CD14-positive monocyte (primary cell): ENCODE measurements at regions not wholly inside any gene's neighbourhood (a gene's known extent, or its start where the extent isn't known, plus 50 kb on each side); places are given as distances from the start of the nearest gene placed in this dataset.

Experiments used
- DNase-seq, 3 donors: peaks; one replicate each; pipeline ENCODE4 v3.0.0-alpha.2; 2011 to 2022
- H2AFZ ChIP-seq: 2 replicates; pipeline ENCODE4 v1.6.0; 2012; ENCODE audit warnings: mild to moderate bottlenecking, low read depth, low read length, inconsistent platforms; ENCODE audit not compliant: insufficient read depth, poor library complexity, severe bottlenecking
- H3K27ac ChIP-seq, 2 donors: 1 replicate in 1 of 2; 2 replicates in 1 of 2; pipeline ENCODE4 v1.5.1; 2012 to 2013; ENCODE audit warnings: low read length in 2 of 2, control low read depth in 1 of 2, inconsistent platforms in 1 of 2, low read depth in 1 of 2, mild to moderate bottlenecking in 1 of 2
- H3K27me3 ChIP-seq, 2 donors: one replicate each; pipeline versions ENCODE4 v1.6.0 to v1.6.1; 2011 to 2013; ENCODE audit warnings: low read length in 2 of 2; ENCODE audit not compliant: control insufficient read depth in 2 of 2, insufficient read depth in 2 of 2
- H3K36me3 ChIP-seq, 2 donors: replicated peaks in 1 of 2; 1 replicate in 1 of 2; 2 replicates in 1 of 2; pipeline versions ENCODE4 v1.5.1 to v1.6.1; 2012 to 2013; ENCODE audit warnings: low read length in 2 of 2, control low read depth in 1 of 2, inconsistent platforms in 1 of 2, mild to moderate bottlenecking in 1 of 2; ENCODE audit not compliant: insufficient read depth in 2 of 2, control insufficient read depth in 1 of 2
- H3K4me1 ChIP-seq, 2 donors: 1 replicate in 1 of 2; 2 replicates in 1 of 2; pipeline versions ENCODE4 v1.5.1 to v1.6.1; 2012 to 2013; ENCODE audit warnings: low read length in 2 of 2, control low read depth in 1 of 2, inconsistent platforms in 1 of 2, mild to moderate bottlenecking in 1 of 2, moderate library complexity in 1 of 2; ENCODE audit not compliant: insufficient read depth in 2 of 2, control insufficient read depth in 1 of 2
- H3K4me2 ChIP-seq: replicated peaks from 2 replicates; pipeline ENCODE3; 2012; ENCODE audit warnings: low read length, moderate library complexity, mild to moderate bottlenecking; ENCODE audit not compliant: poor library complexity, severe bottlenecking; ENCODE audit errors: extremely low read depth
- H3K4me3 ChIP-seq, 3 experiments: fragments of 200-600 bp in 1 of 3; sonication (generic) in 1 of 3; replicated peaks in 1 of 3; 1 replicate in 2 of 3; 2 replicates in 1 of 3; pipeline ENCODE4 v1.5.1; 2011 to 2013; ENCODE audit warnings: low read length in 3 of 3, mild to moderate bottlenecking in 3 of 3, control low read depth in 2 of 3, low read depth in 2 of 3, inconsistent platforms in 1 of 3, moderate library complexity in 1 of 3
- H3K79me2 ChIP-seq: 2 replicates; pipeline ENCODE4 v1.6.0; 2012; ENCODE audit warnings: mild to moderate bottlenecking, control low read depth, inconsistent platforms, low read length, moderate library complexity; ENCODE audit not compliant: insufficient read depth
- H3K9ac ChIP-seq: 2 replicates; pipeline ENCODE4 v1.6.0; 2017; ENCODE audit warnings: low read length, mild to moderate bottlenecking; ENCODE audit not compliant: insufficient read depth, poor library complexity, severe bottlenecking
- H3K9me3 ChIP-seq, 2 donors: replicated peaks in 1 of 2; 1 replicate in 1 of 2; 2 replicates in 1 of 2; pipeline versions ENCODE4 v1.5.1 to v1.6.1; 2012 to 2013; ENCODE audit warnings: low read length in 2 of 2, control low read depth in 1 of 2; ENCODE audit not compliant: control insufficient read depth in 1 of 2, insufficient read depth in 1 of 2
- H4K20me1 ChIP-seq: 2 replicates; pipeline ENCODE4 v1.6.0; 2012; ENCODE audit warnings: mild to moderate bottlenecking, low read length, control low read depth, moderate library complexity; ENCODE audit not compliant: insufficient read depth
- H3K27ac Mint-ChIP-seq, 7 donors: one replicate each; pipeline ENCODE4 v1.8.0; 2020; ENCODE audit warnings: mild to moderate bottlenecking in 7 of 7, mixed read lengths in 7 of 7, moderate library complexity in 6 of 7, inconsistent platforms in 2 of 7
- H3K27me3 Mint-ChIP-seq, 3 donors: one replicate each; pipeline ENCODE4 v1.8.0; 2021 to 2022; ENCODE audit warnings: low read depth in 3 of 3, mild to moderate bottlenecking in 3 of 3, mixed read lengths in 3 of 3, moderate library complexity in 3 of 3, inconsistent platforms in 1 of 3
- H3K36me3 Mint-ChIP-seq, 2 donors: one replicate each; pipeline ENCODE4 v1.8.0; 2020; ENCODE audit warnings: mixed read lengths in 2 of 2, inconsistent platforms in 1 of 2, mild to moderate bottlenecking in 1 of 2
- H3K4me1 Mint-ChIP-seq: one replicate; pipeline ENCODE4 v1.8.0; 2020; ENCODE audit warnings: mild to moderate bottlenecking, mixed read lengths
- H3K4me3 Mint-ChIP-seq, 2 donors: one replicate each; pipeline ENCODE4 v1.8.0; 2020; ENCODE audit warnings: mild to moderate bottlenecking in 2 of 2, mixed read lengths in 2 of 2, moderate library complexity in 1 of 2
- H3K9me3 Mint-ChIP-seq, 7 donors: one replicate each; pipeline ENCODE4 v1.8.0; 2020 to 2022; ENCODE audit warnings: mixed read lengths in 7 of 7, mild to moderate bottlenecking in 6 of 7, moderate library complexity in 6 of 7, inconsistent platforms in 2 of 7
- WGBS: methylation state at CpG from one replicate; pipeline ENCODE4 v1.1.5; 2013; ENCODE audit warnings: missing lambda C conversion rate; ENCODE audit not compliant: insufficient coverage; 5-methylcytosine and 5-hydroxymethylcytosine counted together
- intact Hi-C, 2 donors: fragments of 100-400 bp; cut with micrococcal nuclease; formaldehyde crosslinking; loops; one replicate each; pipeline versions ENCODE4 v1.15.0 to v1.15.1; 2023
- TF ChIP-seq, protein P1 (sequence below): fragments of 200-600 bp; IDR thresholded peaks from one replicate; pipeline ENCODE4 v1.8.0; 2022; ENCODE audit warnings: antibody characterized with exemption, mild to moderate bottlenecking

GRCh38 chr5:110038297-110038997 lies 348.7 kb downstream of the MAN2A1 start:
- Histone ChIP-seq H3K4me2 (no peak overlapping the region), H2AFZ (no peak overlapping the region), H3K36me3 (no peaks in the 10 kb centered on the region), H3K27ac (no peak overlapping the region), H3K27me3 (no peaks in the 10 kb centered on the region), H3K9me3 (no peaks in the 10 kb centered on the region), H3K79me2 (no peaks in the 10 kb centered on the region), H4K20me1 (no peaks in the 10 kb centered on the region), H3K9ac (no peak overlapping the region), H3K4me3 (no peak overlapping the region), H3K4me1 (no peaks in the 10 kb centered on the region)
- 33% methylated on average over 1 of the region's 4 CpGs for WGBS
- TF ChIP-seq, protein P1, sequence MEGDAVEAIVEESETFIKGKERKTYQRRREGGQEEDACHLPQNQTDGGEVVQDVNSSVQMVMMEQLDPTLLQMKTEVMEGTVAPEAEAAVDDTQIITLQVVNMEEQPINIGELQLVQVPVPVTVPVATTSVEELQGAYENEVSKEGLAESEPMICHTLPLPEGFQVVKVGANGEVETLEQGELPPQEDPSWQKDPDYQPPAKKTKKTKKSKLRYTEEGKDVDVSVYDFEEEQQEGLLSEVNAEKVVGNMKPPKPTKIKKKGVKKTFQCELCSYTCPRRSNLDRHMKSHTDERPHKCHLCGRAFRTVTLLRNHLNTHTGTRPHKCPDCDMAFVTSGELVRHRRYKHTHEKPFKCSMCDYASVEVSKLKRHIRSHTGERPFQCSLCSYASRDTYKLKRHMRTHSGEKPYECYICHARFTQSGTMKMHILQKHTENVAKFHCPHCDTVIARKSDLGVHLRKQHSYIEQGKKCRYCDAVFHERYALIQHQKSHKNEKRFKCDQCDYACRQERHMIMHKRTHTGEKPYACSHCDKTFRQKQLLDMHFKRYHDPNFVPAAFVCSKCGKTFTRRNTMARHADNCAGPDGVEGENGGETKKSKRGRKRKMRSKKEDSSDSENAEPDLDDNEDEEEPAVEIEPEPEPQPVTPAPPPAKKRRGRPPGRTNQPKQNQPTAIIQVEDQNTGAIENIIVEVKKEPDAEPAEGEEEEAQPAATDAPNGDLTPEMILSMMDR = no peak
- DNase-seq = no peak
- no peaks in the 10 kb centered on the region for H3K36me3 Mint-ChIP-seq
- no peaks in the 10 kb centered on the region for H3K27me3 Mint-ChIP-seq
- no peak overlapping the region for H3K27ac Mint-ChIP-seq
- intact Hi-C loops = no loop called here
- no peak overlapping the region for H3K4me3 Mint-ChIP-seq
- H3K9me3 Mint-ChIP-seq = peaks cover 3 to 11% (median 8%) of the 10 kb centered on the region in 7 donors
- H3K4me1 Mint-ChIP-seq = no peaks in the 10 kb centered on the region

GRCh38 chr5:110040178-110040577 lies 350.5 kb downstream of the MAN2A1 start:
- Histone ChIP-seq H3K27me3 (no peaks in the 10 kb centered on the region), H3K4me1 (no peaks in the 10 kb centered on the region), H3K9me3 (no peaks in the 10 kb centered on the region), H3K4me3 (no peak overlapping the region), H3K9ac (no peak overlapping the region), H3K27ac (no peak overlapping the region), H3K4me2 (no peak overlapping the region), H3K36me3 (no peaks in the 10 kb centered on the region), H4K20me1 (no peaks in the 10 kb centered on the region), H2AFZ (no peak overlapping the region), H3K79me2 (no peaks in the 10 kb centered on the region)
- Mint-ChIP-seq H3K36me3 (no peaks in the 10 kb centered on the region), H3K27me3 (no peaks in the 10 kb centered on the region), H3K4me3 (no peak overlapping the region), H3K9me3 (peaks cover 6 to 14% (median 10%) of the 10 kb centered on the region in 7 donors), H3K27ac (no peak overlapping the region), H3K4me1 (no peaks in the 10 kb centered on the region)
- intact Hi-C loops = no loop called here
- DNase-seq = no peak
- no CpG with 5 or more reads among the region's 2 CpGs for WGBS
- TF ChIP-seq, protein P1 = no peak
